OCI-LY1 (cell line): ENCODE measurements at regions not wholly inside any gene's neighbourhood (a gene's known extent, or its start where the extent isn't known, plus 50 kb on each side); places are given as distances from the start of the nearest gene placed in this dataset.

Source experiments
- H2AFZ ChIP-seq: fragments of 200-600 bp; sonication (generic), shearing (Covaris generic); 2 replicates; pipeline ENCODE4 v1.6.0; 2014; ENCODE audit warnings: antibody characterized with exemption, mild to moderate bottlenecking, low read length
- H3F3A ChIP-seq: fragments of 200-600 bp; sonication (generic), shearing (Covaris generic); 2 replicates; pipeline ENCODE4 v1.6.0; 2014; ENCODE audit warnings: mild to moderate bottlenecking, antibody characterized with exemption, low read length, moderate library complexity; ENCODE audit not compliant: insufficient read depth
- H3K27ac ChIP-seq: fragments of 200-600 bp; sonication (generic); 2 replicates; pipeline ENCODE4 v1.5.1; 2014; ENCODE audit warnings: low read length, mixed run types, mild to moderate bottlenecking, low read depth; ENCODE audit not compliant: poor library complexity, severe bottlenecking
- H3K27me3 ChIP-seq: fragments of 200-600 bp; sonication (generic); 2 replicates; pipeline ENCODE4 v1.6.0; 2014; ENCODE audit warnings: antibody characterized with exemption, mild to moderate bottlenecking, low read length, moderate library complexity; ENCODE audit not compliant: insufficient read depth
- H3K36me3 ChIP-seq: fragments of 200-600 bp; sonication (generic); 2 replicates; pipeline ENCODE4 v1.6.1; 2014; ENCODE audit warnings: mild to moderate bottlenecking, antibody characterized with exemption, low read length, moderate library complexity, mixed read lengths; ENCODE audit not compliant: insufficient read depth
- H3K4me1 ChIP-seq: fragments of 200-600 bp; sonication (generic); 2 replicates; pipeline ENCODE4 v1.5.1; 2014; ENCODE audit warnings: mild to moderate bottlenecking, low read length, moderate library complexity; ENCODE audit not compliant: insufficient read depth, severe bottlenecking
- H3K4me2 ChIP-seq: fragments of 200-600 bp; sonication (generic), shearing (Covaris generic); 2 replicates; pipeline ENCODE4 v1.6.1; 2014; ENCODE audit warnings: low read length
- H3K4me3 ChIP-seq: fragments of 200-600 bp; sonication (generic); 2 replicates; pipeline ENCODE4 v1.5.1; 2014; ENCODE audit warnings: low read length, low read depth, mild to moderate bottlenecking, mixed read lengths; ENCODE audit not compliant: poor library complexity, severe bottlenecking
- H3K79me2 ChIP-seq: fragments of 200-600 bp; shearing (Covaris generic); 2 replicates; pipeline ENCODE4 v1.6.1; 2016; ENCODE audit warnings: mixed run types, low read length, mixed read lengths; ENCODE audit not compliant: insufficient read depth
- H3K9ac ChIP-seq: fragments of 200-600 bp; sonication (generic), shearing (Covaris generic); 2 replicates; pipeline ENCODE4 v1.6.1; 2014; ENCODE audit warnings: mild to moderate bottlenecking, low read length, mixed read lengths
- H3K9me2 ChIP-seq: fragments of 200-600 bp; sonication (generic), shearing (Covaris generic); 2 replicates; pipeline ENCODE4 v1.6.1; 2014; ENCODE audit warnings: low read depth, mild to moderate bottlenecking, low read length, mixed read lengths
- H3K9me3 ChIP-seq: fragments of 200-600 bp; shearing (Covaris generic); 2 replicates; pipeline ENCODE4 v1.6.1; 2014; ENCODE audit warnings: low read length, mixed read lengths
- H4K20me1 ChIP-seq: fragments of 200-600 bp; sonication (generic), shearing (Covaris generic); 2 replicates; pipeline ENCODE4 v1.6.0; 2016; ENCODE audit warnings: mild to moderate bottlenecking, low read length; ENCODE audit not compliant: insufficient read depth
- EZH2 ChIP-seq: fragments of 200-600 bp; sonication (generic), shearing (Covaris generic); IDR thresholded peaks from 2 replicates; pipeline ENCODE4 v1.8.0; 2017; ENCODE audit warnings: borderline replicate concordance, mixed run types, mild to moderate bottlenecking, antibody characterized with exemption, low read length, moderate library complexity, mixed read lengths
- TF ChIP-seq, protein P1 (sequence below): fragments of 200-600 bp; sonication (generic), shearing (Covaris generic); IDR thresholded peaks from 2 replicates; pipeline ENCODE4 v1.5.1; 2017; ENCODE audit warnings: mild to moderate bottlenecking, antibody characterized with exemption, low read length, moderate library complexity, mixed read lengths

DNA sequence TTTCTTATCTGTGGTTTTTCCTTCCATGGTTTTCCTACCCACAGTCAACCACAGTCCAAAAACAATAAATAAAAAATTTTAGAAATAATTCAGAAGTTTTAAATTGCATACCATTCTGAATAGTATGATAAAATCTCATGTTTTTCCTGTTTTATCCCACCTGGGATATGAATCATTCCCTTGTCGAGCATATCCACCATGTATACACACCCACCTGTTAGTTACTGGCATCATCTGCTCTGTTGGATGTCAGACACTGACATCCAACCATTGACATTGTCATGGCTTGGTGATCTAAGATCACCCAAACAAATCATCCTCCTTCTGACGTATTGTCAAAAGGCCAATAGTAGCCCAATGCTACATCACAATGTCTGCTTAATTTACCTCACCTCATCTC, 749.8 kb downstream of the TNS3 start:
- Histone ChIP-seq H3K9ac (no peak overlapping the region), H3K4me2 (no peak overlapping the region), H3K4me3 (no peak overlapping the region), H3K9me2 (no peaks in the 10 kb centered on the region), H3F3A (no peaks in the 10 kb centered on the region), H3K79me2 (no peaks in the 10 kb centered on the region), H3K27me3 (no peaks in the 10 kb centered on the region), H4K20me1 (no peaks in the 10 kb centered on the region), H3K9me3 (0 out of 2 replicates have a peak, but pooled peaks cover 2% of the 10 kb centered on the region), H2AFZ (no peak overlapping the region), H3K27ac (no peak overlapping the region), H3K36me3 (no peaks in the 10 kb centered on the region), H3K4me1 (no peaks in the 10 kb centered on the region)
- TF ChIP-seq, protein P1, sequence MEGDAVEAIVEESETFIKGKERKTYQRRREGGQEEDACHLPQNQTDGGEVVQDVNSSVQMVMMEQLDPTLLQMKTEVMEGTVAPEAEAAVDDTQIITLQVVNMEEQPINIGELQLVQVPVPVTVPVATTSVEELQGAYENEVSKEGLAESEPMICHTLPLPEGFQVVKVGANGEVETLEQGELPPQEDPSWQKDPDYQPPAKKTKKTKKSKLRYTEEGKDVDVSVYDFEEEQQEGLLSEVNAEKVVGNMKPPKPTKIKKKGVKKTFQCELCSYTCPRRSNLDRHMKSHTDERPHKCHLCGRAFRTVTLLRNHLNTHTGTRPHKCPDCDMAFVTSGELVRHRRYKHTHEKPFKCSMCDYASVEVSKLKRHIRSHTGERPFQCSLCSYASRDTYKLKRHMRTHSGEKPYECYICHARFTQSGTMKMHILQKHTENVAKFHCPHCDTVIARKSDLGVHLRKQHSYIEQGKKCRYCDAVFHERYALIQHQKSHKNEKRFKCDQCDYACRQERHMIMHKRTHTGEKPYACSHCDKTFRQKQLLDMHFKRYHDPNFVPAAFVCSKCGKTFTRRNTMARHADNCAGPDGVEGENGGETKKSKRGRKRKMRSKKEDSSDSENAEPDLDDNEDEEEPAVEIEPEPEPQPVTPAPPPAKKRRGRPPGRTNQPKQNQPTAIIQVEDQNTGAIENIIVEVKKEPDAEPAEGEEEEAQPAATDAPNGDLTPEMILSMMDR: no peak
- no peak for TF ChIP-seq EZH2

DNA sequence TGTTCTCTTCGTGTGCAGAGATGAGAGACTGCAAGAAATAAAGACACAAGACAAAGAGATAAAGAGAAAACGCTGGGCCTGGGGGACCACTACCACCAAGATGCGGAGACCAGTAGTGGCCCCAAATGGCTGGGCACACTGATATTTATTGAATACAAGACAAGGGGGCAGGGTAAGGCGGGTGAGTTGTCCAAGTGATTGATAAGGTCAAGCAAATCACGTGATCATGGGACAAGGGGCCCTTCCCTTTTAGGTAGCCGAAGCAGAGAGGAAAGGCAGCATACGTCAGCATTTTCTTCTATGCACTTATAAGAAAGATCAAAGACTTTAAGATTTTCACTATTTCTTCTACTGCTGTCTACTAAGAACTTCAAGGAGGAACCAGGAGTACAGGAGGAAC, 762.1 kb downstream of the TNS3 start:
- Histone ChIP-seq H3K9me2 (no peaks in the 10 kb centered on the region), H3K9ac (no peak overlapping the region), H3K4me2 (no peak overlapping the region), H3K9me3 (no peaks in the 10 kb centered on the region), H4K20me1 (no peaks in the 10 kb centered on the region), H2AFZ (no peak overlapping the region), H3K4me3 (no peak overlapping the region), H3F3A (no peaks in the 10 kb centered on the region), H3K27ac (no peak overlapping the region), H3K36me3 (no peaks in the 10 kb centered on the region), H3K27me3 (no peaks in the 10 kb centered on the region), H3K4me1 (no peaks in the 10 kb centered on the region), H3K79me2 (no peaks in the 10 kb centered on the region)
- TF ChIP-seq, protein P1: no peak
- TF ChIP-seq EZH2: no peak

DNA sequence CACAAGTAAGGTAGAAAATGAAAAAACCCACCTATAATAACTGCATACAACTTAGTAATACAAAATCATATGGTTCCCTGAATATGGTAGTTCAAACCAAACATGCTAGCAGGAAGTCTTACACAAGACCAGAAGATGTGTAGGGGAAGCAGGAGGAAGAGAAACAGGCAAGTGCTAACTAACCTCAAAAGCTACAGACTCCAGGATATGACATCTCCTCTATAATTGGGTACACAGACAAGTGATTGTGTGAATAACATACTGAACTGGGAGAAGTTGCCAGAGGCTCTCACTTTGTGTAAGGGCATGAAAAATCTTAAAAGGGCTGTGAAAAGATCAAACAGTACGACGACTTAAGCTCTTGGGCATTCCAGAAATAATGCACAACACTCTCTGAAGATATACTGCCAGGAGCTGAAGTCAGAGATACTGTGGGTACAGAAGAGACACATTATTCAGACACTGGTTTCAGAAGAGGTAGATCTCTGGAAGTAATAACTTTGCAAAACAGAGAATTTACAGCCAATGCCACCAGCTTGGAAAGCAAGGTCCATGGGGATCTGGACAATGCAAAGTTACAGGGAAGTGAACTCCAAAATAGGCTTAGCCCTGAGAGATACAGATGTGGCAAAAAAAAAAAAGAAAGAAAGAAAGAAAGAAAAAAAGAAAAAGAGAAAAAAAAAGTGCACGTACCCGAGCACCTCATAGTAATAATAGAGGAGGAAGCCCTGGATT, 767.2 kb downstream of the TNS3 start:
- Histone ChIP-seq H3K27me3 (no peaks in the 10 kb centered on the region), H4K20me1 (no peaks in the 10 kb centered on the region), H3K4me3 (no peak overlapping the region), H3K4me2 (no peak overlapping the region), H3K36me3 (no peaks in the 10 kb centered on the region), H3K79me2 (no peaks in the 10 kb centered on the region), H3K9me2 (no peaks in the 10 kb centered on the region), H3F3A (no peaks in the 10 kb centered on the region), H3K27ac (no peak overlapping the region), H3K4me1 (no peaks in the 10 kb centered on the region), H3K9me3 (no peaks in the 10 kb centered on the region), H3K9ac (no peak overlapping the region), H2AFZ (no peak overlapping the region)
- TF ChIP-seq, protein P1: no peak
- no peak for TF ChIP-seq EZH2
